Testis (tissue), 2 donors: ENCODE measurements at regions not wholly inside any gene's neighbourhood (a gene's known extent, or its start where the extent isn't known, plus 50 kb on each side); places are given as distances from the start of the nearest gene placed in this dataset.

Experiments used
- DNase-seq: peaks from one replicate; pipeline ENCODE4 v3.0.0-alpha.2; 2019
- H3K27ac ChIP-seq, 2 donors: fragments of 200-600 bp; sonication (generic); one replicate each; pipeline ENCODE4 v1.5.1; 2019
- H3K27me3 ChIP-seq: fragments of 200-600 bp; sonication (generic); one replicate; pipeline ENCODE4 v1.5.1; 2019
- H3K36me3 ChIP-seq: fragments of 200-600 bp; sonication (generic); one replicate; pipeline ENCODE4 v1.5.1; 2017; ENCODE audit warnings: low read depth; ENCODE audit errors: missing control alignments
- H3K4me1 ChIP-seq: fragments of 200-600 bp; sonication (generic); one replicate; pipeline ENCODE4 v1.5.1; 2019
- H3K4me3 ChIP-seq, 2 donors: fragments of 200-600 bp; sonication (generic); one replicate each; pipeline ENCODE4 v1.5.1; 2017 to 2019
- H3K9me3 ChIP-seq: fragments of 200-600 bp; sonication (generic); one replicate; pipeline ENCODE4 v1.5.1; 2017
- POLR2A ChIP-seq: fragments of 450-650 bp; IDR thresholded peaks from one replicate; pipeline ENCODE4 v1.6.1; 2017; ENCODE audit warnings: antibody characterized with exemption, mild to moderate bottlenecking, moderate library complexity
- WGBS, 2 donors: methylation state at CpG; one replicate each; pipeline ENCODE4 v1.1.5; 2018; 5-methylcytosine and 5-hydroxymethylcytosine counted together
- intact Hi-C: fragments of 100-400 bp; cut with DNase I; formaldehyde crosslinking; loops from one replicate; pipeline ENCODE4 v1.15.1; 2023; ENCODE audit warnings: low total_unique reads
- TF ChIP-seq, protein P1 (sequence below), 3 experiments: fragments of 450-650 bp in 2 of 3; fragments of 200-600 bp in 1 of 3; sonication (generic) in 1 of 3; IDR thresholded peaks; one replicate each; pipeline ENCODE4 v1.5.1; 2016 to 2019; ENCODE audit warnings: antibody characterized with exemption in 3 of 3, mild to moderate bottlenecking in 2 of 3, moderate library complexity in 1 of 3

DNA sequence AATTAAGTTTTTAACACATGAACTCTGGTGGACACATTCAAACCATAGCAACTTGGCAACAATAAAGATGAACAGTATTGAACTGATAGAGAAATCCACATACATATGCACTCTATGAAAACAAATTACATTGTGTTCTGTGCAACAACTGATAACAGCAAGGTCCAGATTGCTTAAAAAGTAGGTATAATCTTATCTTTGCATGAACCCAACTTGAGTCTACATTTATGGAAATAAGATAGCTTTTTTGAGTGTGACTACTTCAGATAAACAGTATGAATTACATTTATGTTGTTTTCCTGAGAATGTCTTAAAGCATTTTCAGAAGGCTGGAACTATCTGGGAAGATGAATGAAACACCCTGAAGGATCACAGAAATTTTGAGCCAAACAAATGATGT, 212.6 kb upstream of the GK2 start:
- no peak overlapping the region for H3K4me3 ChIP-seq

DNA sequence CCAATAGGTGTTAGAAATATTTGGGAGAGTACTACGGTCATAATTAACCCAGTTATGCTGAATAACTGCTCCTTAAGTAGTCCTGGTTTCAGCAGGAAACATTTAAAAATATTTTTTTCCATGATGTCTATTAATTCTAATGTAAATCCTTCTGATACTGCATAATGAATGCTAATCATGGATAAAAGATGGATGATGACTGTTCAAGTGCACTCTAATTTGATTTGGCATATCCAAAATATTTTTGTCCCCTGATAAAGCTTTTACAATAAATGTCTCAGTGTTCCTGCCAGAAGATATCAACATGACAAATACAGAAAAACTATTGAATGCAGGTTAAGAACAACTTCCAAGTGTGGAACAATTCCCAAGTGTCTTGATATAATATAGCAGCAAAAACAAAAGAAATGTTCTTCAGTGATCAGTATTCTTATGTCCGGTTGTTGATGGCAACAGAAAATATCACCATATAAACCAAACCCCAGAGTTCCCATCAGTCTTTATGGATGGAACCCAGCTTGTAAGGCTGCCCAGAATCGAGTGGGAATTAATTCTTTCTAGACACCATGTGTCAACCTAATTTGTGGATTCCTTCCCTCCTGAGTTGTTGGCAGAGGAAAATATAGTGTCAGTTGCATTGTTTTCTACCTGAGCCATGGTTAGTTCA, 205.4 kb upstream of the GK2 start:
- no peak overlapping the region for H3K4me3 ChIP-seq
- DNase-seq, result no peak
- H3K36me3 ChIP-seq, result no peaks in the 10 kb centered on the region
- intact Hi-C loops, result no loop called here
- WGBS, 2 donors, result 68 to 72% methylated on average over 3 of the region's 3 CpGs
- H3K4me1 ChIP-seq, result no peaks in the 10 kb centered on the region
- H3K27ac ChIP-seq, result no peak overlapping the region
- H3K27me3 ChIP-seq, result no peaks in the 10 kb centered on the region
- H3K9me3 ChIP-seq, result no peaks in the 10 kb centered on the region
- TF ChIP-seq, protein P1, sequence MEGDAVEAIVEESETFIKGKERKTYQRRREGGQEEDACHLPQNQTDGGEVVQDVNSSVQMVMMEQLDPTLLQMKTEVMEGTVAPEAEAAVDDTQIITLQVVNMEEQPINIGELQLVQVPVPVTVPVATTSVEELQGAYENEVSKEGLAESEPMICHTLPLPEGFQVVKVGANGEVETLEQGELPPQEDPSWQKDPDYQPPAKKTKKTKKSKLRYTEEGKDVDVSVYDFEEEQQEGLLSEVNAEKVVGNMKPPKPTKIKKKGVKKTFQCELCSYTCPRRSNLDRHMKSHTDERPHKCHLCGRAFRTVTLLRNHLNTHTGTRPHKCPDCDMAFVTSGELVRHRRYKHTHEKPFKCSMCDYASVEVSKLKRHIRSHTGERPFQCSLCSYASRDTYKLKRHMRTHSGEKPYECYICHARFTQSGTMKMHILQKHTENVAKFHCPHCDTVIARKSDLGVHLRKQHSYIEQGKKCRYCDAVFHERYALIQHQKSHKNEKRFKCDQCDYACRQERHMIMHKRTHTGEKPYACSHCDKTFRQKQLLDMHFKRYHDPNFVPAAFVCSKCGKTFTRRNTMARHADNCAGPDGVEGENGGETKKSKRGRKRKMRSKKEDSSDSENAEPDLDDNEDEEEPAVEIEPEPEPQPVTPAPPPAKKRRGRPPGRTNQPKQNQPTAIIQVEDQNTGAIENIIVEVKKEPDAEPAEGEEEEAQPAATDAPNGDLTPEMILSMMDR (IDR thresholded peaks at IDR 0.05), result no peak
- TF ChIP-seq POLR2A, result no peak

More for the DNA sequence above, 212.6 kb upstream of the GK2 start:
- TF ChIP-seq POLR2A, result no peak
- no peak overlapping the region for H3K27ac ChIP-seq
- intact Hi-C loops, result no loop called here
- peaks cover 8% of the 10 kb centered on the region for H3K4me1 ChIP-seq
- H3K9me3 ChIP-seq, result no peaks in the 10 kb centered on the region
- no peak for DNase-seq
- no peaks in the 10 kb centered on the region for H3K36me3 ChIP-seq
- no peaks in the 10 kb centered on the region for H3K27me3 ChIP-seq

DNA sequence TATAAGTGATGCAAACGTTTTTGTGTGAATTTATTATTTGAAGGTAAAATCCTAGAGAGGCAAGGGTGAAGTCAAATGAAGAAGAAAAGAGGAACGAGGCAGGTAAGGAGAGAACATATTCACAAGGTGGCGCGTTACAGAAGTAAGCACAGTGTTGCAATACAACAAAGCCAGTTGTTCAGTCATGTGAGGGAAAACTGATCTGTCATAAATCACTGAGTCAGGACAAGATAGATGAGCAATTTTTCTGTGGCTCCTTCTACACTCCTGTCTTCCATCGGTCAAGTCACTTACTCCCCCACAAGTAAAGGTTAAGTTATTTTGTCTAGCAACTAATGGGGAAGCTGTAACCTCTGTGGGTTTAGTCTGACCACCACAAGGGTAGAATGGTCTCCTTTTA, 203.0 kb upstream of the GK2 start:
- intact Hi-C loops, result no loop called here
- no peaks in the 10 kb centered on the region for H3K27me3 ChIP-seq
- H3K36me3 ChIP-seq, result no peaks in the 10 kb centered on the region
- 77% methylated on average over 5 of the region's 5 CpGs for WGBS, 2 donors
- no peak overlapping the region for H3K27ac ChIP-seq
- no peaks in the 10 kb centered on the region for H3K9me3 ChIP-seq
- DNase-seq, result no peak
- H3K4me1 ChIP-seq, result no peaks in the 10 kb centered on the region
- no peak overlapping the region for H3K4me3 ChIP-seq
- TF ChIP-seq, protein P1 (IDR thresholded peaks at IDR 0.05), result no peak
- TF ChIP-seq POLR2A, result no peak

DNA sequence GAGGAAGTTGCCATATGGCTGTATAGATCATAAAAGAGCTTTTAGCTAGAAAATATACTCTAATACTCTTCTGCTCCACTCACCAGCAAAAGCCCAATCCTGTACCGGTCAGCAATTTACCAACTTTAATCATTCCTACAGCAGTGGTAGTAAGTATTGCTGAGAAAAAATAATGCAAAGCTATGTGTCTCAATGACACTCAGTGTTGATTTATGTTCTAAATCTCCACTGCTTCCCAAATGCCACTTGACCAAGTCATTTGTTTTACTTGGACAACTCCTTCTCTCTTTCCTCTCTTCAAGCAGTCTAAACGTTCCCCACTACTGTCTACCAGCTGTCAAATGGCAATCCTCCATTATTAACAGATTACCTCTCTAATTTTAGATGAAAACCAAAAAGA, 201.8 kb upstream of the GK2 start:
- no peaks in the 10 kb centered on the region for H3K27me3 ChIP-seq
- no peak overlapping the region for H3K27ac ChIP-seq

DNA sequence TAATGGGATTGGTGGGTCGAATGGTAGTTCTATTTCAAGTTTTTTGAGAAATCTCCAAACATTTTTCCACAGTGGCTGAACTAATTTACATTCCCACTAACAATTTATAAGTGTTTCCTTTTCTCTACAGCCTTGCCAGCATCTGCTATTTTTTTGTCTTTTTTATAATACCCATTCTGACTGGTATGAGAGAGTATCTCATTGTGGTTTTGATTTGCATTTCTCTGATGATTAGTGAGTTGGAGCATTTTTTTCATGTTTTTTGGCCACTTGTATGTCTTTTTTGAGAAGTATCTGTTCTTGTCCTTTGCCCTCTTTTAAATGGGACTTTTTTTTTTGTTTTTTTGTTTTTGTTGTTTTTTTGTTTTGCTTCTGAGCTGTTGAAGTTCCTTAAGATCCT, 200.0 kb upstream of the GK2 start:
- Histone ChIP-seq H3K27me3 (no peaks in the 10 kb centered on the region), H3K4me3 (no peak overlapping the region), H3K27ac (no peak overlapping the region), H3K36me3 (no peaks in the 10 kb centered on the region), H3K9me3 (no peaks in the 10 kb centered on the region), H3K4me1 (no peaks in the 10 kb centered on the region)
- no peak for DNase-seq
- intact Hi-C loops, result no loop called here
- 93 to 95% methylated on average over 1 of the region's 1 CpG for WGBS, 2 donors
- TF ChIP-seq POLR2A, result no peak
- TF ChIP-seq, protein P1 (IDR thresholded peaks at IDR 0.05), result no peak

More for the DNA sequence above, 201.8 kb upstream of the GK2 start:
- Histone ChIP-seq H3K36me3 (no peaks in the 10 kb centered on the region), H3K4me1 (no peaks in the 10 kb centered on the region), H3K9me3 (no peaks in the 10 kb centered on the region), H3K4me3 (no peak overlapping the region)
- no peak for DNase-seq
- 56 to 79% methylated on average over 2 of the region's 2 CpGs for whole genome bisulfite sequencing, 2 donors
- intact Hi-C loops, result no loop called here
- TF ChIP-seq POLR2A, result no peak
- TF ChIP-seq, protein P1 (IDR thresholded peaks at IDR 0.05), result no peak
